ENCODE measurements at regions not wholly inside any gene's neighbourhood (a gene's known extent, or its start where the extent isn't known, plus 50 kb on each side); places are given as distances from the start of the nearest gene placed in this dataset.

DNA sequence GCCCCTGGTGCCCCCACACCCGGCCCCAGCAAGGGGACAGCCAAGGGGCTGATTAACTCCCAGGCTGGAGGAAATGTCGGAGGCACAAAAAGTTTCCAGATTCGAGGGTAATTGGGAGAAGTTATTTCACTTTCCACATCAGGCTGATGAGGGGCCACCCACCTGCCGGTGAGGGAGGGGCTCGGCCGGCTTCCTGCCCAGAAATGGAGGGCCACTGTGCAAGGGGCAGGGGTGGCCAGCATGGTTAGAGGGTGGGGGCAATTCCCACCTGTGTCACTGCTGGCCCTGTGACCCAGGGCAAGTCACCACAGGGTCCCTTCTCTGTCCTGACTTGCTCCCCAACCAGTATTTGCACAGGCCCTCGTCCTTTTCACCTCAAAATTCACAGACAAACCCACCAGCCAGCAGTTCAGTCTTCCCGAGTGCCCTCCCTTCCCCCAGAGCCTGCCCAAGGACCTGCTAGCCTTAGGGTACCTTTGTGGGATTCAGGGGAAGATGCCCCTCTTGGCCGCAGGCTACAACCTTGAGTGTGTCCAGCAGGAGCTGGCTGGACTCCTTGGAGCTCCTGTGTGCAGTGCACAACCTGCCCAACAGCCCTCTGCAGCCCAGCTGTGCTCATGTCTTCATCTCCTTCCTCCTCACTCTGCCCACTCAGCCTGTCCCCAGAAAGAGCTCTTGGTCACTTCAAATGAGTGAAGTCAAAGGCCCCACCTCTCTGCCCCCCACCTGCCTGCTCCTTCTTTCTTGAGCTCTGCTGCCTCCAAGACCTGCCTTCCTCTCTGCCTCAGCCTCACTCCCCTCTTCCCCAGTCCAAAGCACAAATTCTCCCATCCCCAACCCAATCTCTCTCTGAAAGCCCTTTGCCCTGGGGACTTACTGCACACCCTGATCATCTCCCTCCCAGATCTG lies 130.5 kb downstream of the BARX1 start:
- TF ChIP-seq POLR2AphosphoS5 (IDR thresholded peaks at IDR 0.05; ENCODE audit: low read depth) (no peak), GABPA (IDR thresholded peaks at IDR 0.05; ENCODE audit: low read depth) (no peak), SPI1 (IDR thresholded peaks at IDR 0.05; ENCODE audit: borderline replicate concordance, low read depth) (no peak)
- TF ChIP-seq, protein P1, sequence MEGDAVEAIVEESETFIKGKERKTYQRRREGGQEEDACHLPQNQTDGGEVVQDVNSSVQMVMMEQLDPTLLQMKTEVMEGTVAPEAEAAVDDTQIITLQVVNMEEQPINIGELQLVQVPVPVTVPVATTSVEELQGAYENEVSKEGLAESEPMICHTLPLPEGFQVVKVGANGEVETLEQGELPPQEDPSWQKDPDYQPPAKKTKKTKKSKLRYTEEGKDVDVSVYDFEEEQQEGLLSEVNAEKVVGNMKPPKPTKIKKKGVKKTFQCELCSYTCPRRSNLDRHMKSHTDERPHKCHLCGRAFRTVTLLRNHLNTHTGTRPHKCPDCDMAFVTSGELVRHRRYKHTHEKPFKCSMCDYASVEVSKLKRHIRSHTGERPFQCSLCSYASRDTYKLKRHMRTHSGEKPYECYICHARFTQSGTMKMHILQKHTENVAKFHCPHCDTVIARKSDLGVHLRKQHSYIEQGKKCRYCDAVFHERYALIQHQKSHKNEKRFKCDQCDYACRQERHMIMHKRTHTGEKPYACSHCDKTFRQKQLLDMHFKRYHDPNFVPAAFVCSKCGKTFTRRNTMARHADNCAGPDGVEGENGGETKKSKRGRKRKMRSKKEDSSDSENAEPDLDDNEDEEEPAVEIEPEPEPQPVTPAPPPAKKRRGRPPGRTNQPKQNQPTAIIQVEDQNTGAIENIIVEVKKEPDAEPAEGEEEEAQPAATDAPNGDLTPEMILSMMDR (IDR thresholded peaks at IDR 0.05; ENCODE audit: insufficient read depth, low read length): no peak
- TF ChIP-seq, protein P2, sequence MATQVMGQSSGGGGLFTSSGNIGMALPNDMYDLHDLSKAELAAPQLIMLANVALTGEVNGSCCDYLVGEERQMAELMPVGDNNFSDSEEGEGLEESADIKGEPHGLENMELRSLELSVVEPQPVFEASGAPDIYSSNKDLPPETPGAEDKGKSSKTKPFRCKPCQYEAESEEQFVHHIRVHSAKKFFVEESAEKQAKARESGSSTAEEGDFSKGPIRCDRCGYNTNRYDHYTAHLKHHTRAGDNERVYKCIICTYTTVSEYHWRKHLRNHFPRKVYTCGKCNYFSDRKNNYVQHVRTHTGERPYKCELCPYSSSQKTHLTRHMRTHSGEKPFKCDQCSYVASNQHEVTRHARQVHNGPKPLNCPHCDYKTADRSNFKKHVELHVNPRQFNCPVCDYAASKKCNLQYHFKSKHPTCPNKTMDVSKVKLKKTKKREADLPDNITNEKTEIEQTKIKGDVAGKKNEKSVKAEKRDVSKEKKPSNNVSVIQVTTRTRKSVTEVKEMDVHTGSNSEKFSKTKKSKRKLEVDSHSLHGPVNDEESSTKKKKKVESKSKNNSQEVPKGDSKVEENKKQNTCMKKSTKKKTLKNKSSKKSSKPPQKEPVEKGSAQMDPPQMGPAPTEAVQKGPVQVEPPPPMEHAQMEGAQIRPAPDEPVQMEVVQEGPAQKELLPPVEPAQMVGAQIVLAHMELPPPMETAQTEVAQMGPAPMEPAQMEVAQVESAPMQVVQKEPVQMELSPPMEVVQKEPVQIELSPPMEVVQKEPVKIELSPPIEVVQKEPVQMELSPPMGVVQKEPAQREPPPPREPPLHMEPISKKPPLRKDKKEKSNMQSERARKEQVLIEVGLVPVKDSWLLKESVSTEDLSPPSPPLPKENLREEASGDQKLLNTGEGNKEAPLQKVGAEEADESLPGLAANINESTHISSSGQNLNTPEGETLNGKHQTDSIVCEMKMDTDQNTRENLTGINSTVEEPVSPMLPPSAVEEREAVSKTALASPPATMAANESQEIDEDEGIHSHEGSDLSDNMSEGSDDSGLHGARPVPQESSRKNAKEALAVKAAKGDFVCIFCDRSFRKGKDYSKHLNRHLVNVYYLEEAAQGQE (IDR thresholded peaks at IDR 0.05; ENCODE audit: insufficient replicate concordance, low read depth): no peak

Measured in HL-60 (cell line).